C4-2B (cell line): ENCODE measurements at regions not wholly inside any gene's neighbourhood (a gene's known extent, or its start where the extent isn't known, plus 50 kb on each side); places are given as distances from the start of the nearest gene placed in this dataset.
"Not testable (repeated sequence)": the region's sequence is repeated elsewhere in the genome, so short reads cannot be mapped to it uniquely, and the experiment has no call there.

Source experiments
- H3K27ac ChIP-seq: fragments of 450-650 bp; 2 replicates; pipeline ENCODE4 v1.5.1; 2017
- CTCF ChIP-seq: fragments of 450-650 bp; conservative IDR thresholded peaks from 2 replicates; pipeline ENCODE4 v1.5.1; 2017; ENCODE audit warnings: mild to moderate bottlenecking
- ZFX ChIP-seq: fragments of 450-650 bp; IDR thresholded peaks from 2 replicates; pipeline ENCODE4 v1.6.1; 2017

GRCh38 chr13:112222971-112223370, 153.2 kb upstream of the SPACA7 start:
- H3K27ac ChIP-seq, result no peak overlapping the region
- TF ChIP-seq CTCF, result no peak
- TF ChIP-seq ZFX, result no peak

GRCh38 chr13:112223929-112224328, 152.2 kb upstream of the SPACA7 start:
- H3K27ac ChIP-seq, result not testable (repeated sequence)
- peak; percentile 24; the same call in 1 of the 2 replicates for TF ChIP-seq CTCF

GRCh38 chr13:112225429-112226090, 150.6 kb upstream of the SPACA7 start:
- TF ChIP-seq ZFX, result no peak
- peak; percentile 16 for TF ChIP-seq CTCF

GRCh38 chr13:112226320-112227002, 149.7 kb upstream of the SPACA7 start:
- TF ChIP-seq ZFX (no peak), CTCF (no peak)
- H3K27ac ChIP-seq, result no peak overlapping the region

More at GRCh38 chr13:112225429-112226090, 150.6 kb upstream of the SPACA7 start:
- no peak overlapping the region for H3K27ac ChIP-seq

- no peak for TF ChIP-seq ZFX
- TF ChIP-seq CTCF, result no peak
- no peak overlapping the region for H3K27ac ChIP-seq
Observed at GRCh38 chr13:112227031-112227430, 149.1 kb upstream of the SPACA7 start.

GRCh38 chr13:112229445-112229844, 146.7 kb upstream of the SPACA7 start:
- TF ChIP-seq CTCF, result no peak
- TF ChIP-seq ZFX, result no peak
- no peak overlapping the region for H3K27ac ChIP-seq

- no peak for TF ChIP-seq CTCF
- TF ChIP-seq ZFX, result no peak
- H3K27ac ChIP-seq, result no peak overlapping the region
Observed at GRCh38 chr13:112229992-112230872, 145.9 kb upstream of the SPACA7 start.
